K562 (cell line): ENCODE measurements at regions not wholly inside any gene's neighbourhood (a gene's known extent, or its start where the extent isn't known, plus 50 kb on each side); places are given as distances from the start of the nearest gene placed in this dataset.

Experiments
- BMI1 ChIP-seq: fragments of 150-350 bp; IDR thresholded peaks from 2 replicates; pipeline ENCODE4 v1.6.1; 2014; ENCODE audit warnings: low read length
- ESRRA ChIP-seq: fragments of 450-650 bp; IDR thresholded peaks from 2 replicates; pipeline ENCODE4 v1.6.1; 2014; ENCODE audit warnings: low read depth, mild to moderate bottlenecking, moderate library complexity, borderline replicate concordance
- FOS ChIP-seq: IDR thresholded peaks from 3 replicates; pipeline ENCODE4 v1.6.1; 2011; ENCODE audit not compliant: insufficient read length; ENCODE audit errors: extremely low read depth
- RBBP5 ChIP-seq: fragments of 200-600 bp; sonication (generic); IDR thresholded peaks from 2 replicates; pipeline ENCODE4 v1.6.1; 2012; ENCODE audit warnings: borderline replicate concordance, mild to moderate bottlenecking, low read length, control low read depth, inconsistent platforms; ENCODE audit not compliant: insufficient read depth, poor library complexity, severe bottlenecking
- SMARCC2 ChIP-seq: fragments of 450-650 bp; IDR thresholded peaks from 2 replicates; pipeline ENCODE4 v1.6.1; 2017; ENCODE audit warnings: antibody characterized with exemption, moderate library complexity, mild to moderate bottlenecking, low read depth
- TAF1 ChIP-seq: IDR thresholded peaks from 2 replicates; pipeline ENCODE4 v1.6.1; 2011; ENCODE audit warnings: mild to moderate bottlenecking, low read length, moderate library complexity; ENCODE audit not compliant: insufficient read depth, control insufficient read depth, severe bottlenecking; ENCODE audit errors: extremely low read depth
- WHSC1 ChIP-seq: IDR thresholded peaks from one replicate; pipeline ENCODE4 v1.6.1; 2012; ENCODE audit warnings: low read length, control low read depth, inconsistent platforms
- ZEB2 ChIP-seq: fragments of 450-650 bp; IDR thresholded peaks from 2 replicates; pipeline ENCODE4 v1.6.1; 2016
- TF ChIP-seq, protein P1 (sequence below): fragments of 250-450 bp; sonication (Bioruptor Pico); IDR thresholded peaks from 2 replicates; pipeline ENCODE4 v1.8.0; 2021; ENCODE audit warnings: moderate library complexity, mild to moderate bottlenecking, inconsistent platforms
- TF ChIP-seq, protein P2 (sequence below), 3 experiments: IDR thresholded peaks in 2 of 3; conservative IDR thresholded peaks in 1 of 3; 2 replicates each; pipeline ENCODE4 v1.5.1; 2011 to 2012; ENCODE audit warnings: low read length in 3 of 3, mild to moderate bottlenecking in 3 of 3, control low read depth in 2 of 3, improper control_type of control experiment in 1 of 3, inconsistent platforms in 1 of 3, low read depth in 1 of 3, mixed read lengths in 1 of 3, moderate library complexity in 1 of 3; ENCODE audit not compliant: insufficient read depth in 2 of 3
- TF ChIP-seq, protein P3 (sequence below): sonication (generic); formaldehyde crosslinking; IDR thresholded peaks from 2 replicates; pipeline ENCODE4 v1.8.0; 2022; ENCODE audit warnings: missing genetic modification reagents, mild to moderate bottlenecking, borderline replicate concordance
- TF ChIP-seq, protein P4 (sequence below): sonication (generic); formaldehyde crosslinking; IDR thresholded peaks from 2 replicates; pipeline ENCODE4 v1.5.0; 2020; ENCODE audit warnings: missing genetic modification reagents

DNA sequence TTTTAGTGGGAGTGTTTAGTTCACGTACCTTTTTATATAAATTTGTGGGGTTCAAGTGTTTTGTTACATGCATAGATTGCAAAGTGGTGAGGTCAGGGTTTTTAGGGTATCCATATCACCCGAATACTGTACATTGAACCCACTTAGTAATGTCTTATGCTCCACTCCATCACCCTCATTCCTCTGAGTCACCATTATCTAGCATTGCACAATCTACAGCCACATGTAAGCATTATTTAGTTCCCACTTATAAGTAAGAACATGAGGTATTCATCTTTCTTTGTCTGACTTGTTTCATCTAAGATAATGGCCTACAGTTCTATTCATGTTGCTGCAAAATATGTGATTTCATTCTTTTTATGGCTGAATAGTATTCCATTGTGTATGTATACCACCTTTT, 583.7 kb upstream of the LRFN5 start:
- TF ChIP-seq RBBP5 (no peak), FOS (no peak), ESRRA (no peak), WHSC1 (no peak), TAF1 (no peak), SMARCC2 (no peak), BMI1 (no peak), ZEB2 (no peak)
- TF ChIP-seq, protein P1, sequence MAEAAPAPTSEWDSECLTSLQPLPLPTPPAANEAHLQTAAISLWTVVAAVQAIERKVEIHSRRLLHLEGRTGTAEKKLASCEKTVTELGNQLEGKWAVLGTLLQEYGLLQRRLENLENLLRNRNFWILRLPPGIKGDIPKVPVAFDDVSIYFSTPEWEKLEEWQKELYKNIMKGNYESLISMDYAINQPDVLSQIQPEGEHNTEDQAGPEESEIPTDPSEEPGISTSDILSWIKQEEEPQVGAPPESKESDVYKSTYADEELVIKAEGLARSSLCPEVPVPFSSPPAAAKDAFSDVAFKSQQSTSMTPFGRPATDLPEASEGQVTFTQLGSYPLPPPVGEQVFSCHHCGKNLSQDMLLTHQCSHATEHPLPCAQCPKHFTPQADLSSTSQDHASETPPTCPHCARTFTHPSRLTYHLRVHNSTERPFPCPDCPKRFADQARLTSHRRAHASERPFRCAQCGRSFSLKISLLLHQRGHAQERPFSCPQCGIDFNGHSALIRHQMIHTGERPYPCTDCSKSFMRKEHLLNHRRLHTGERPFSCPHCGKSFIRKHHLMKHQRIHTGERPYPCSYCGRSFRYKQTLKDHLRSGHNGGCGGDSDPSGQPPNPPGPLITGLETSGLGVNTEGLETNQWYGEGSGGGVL = no peak
- TF ChIP-seq, protein P2, sequence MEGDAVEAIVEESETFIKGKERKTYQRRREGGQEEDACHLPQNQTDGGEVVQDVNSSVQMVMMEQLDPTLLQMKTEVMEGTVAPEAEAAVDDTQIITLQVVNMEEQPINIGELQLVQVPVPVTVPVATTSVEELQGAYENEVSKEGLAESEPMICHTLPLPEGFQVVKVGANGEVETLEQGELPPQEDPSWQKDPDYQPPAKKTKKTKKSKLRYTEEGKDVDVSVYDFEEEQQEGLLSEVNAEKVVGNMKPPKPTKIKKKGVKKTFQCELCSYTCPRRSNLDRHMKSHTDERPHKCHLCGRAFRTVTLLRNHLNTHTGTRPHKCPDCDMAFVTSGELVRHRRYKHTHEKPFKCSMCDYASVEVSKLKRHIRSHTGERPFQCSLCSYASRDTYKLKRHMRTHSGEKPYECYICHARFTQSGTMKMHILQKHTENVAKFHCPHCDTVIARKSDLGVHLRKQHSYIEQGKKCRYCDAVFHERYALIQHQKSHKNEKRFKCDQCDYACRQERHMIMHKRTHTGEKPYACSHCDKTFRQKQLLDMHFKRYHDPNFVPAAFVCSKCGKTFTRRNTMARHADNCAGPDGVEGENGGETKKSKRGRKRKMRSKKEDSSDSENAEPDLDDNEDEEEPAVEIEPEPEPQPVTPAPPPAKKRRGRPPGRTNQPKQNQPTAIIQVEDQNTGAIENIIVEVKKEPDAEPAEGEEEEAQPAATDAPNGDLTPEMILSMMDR (IDR thresholded peaks at IDR 0.05 in 2 of 3, conservative IDR thresholded peaks at IDR 0.05 in 1 of 3; ENCODE audit: insufficient read depth in 2 of 3, low read depth in 1 of 3, low read length in 3 of 3) = no peak
- TF ChIP-seq, protein P3, sequence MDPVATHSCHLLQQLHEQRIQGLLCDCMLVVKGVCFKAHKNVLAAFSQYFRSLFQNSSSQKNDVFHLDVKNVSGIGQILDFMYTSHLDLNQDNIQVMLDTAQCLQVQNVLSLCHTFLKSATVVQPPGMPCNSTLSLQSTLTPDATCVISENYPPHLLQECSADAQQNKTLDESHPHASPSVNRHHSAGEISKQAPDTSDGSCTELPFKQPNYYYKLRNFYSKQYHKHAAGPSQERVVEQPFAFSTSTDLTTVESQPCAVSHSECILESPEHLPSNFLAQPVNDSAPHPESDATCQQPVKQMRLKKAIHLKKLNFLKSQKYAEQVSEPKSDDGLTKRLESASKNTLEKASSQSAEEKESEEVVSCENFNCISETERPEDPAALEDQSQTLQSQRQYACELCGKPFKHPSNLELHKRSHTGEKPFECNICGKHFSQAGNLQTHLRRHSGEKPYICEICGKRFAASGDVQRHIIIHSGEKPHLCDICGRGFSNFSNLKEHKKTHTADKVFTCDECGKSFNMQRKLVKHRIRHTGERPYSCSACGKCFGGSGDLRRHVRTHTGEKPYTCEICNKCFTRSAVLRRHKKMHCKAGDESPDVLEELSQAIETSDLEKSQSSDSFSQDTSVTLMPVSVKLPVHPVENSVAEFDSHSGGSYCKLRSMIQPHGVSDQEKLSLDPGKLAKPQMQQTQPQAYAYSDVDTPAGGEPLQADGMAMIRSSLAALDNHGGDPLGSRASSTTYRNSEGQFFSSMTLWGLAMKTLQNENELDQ (CRISPR knock-in tag) = no peak
- TF ChIP-seq, protein P4, sequence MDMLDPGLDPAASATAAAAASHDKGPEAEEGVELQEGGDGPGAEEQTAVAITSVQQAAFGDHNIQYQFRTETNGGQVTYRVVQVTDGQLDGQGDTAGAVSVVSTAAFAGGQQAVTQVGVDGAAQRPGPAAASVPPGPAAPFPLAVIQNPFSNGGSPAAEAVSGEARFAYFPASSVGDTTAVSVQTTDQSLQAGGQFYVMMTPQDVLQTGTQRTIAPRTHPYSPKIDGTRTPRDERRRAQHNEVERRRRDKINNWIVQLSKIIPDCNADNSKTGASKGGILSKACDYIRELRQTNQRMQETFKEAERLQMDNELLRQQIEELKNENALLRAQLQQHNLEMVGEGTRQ (CRISPR knock-in tag) = no peak
